Esophagus muscularis mucosa (tissue), 4 donors: ENCODE measurements at regions not wholly inside any gene's neighbourhood (a gene's known extent, or its start where the extent isn't known, plus 50 kb on each side); places are given as distances from the start of the nearest gene placed in this dataset.

Experiments
- DNase-seq: peaks from one replicate; pipeline ENCODE4 v3.0.0-alpha.2; 2017; ENCODE audit errors: extremely low spot score
- H3K27ac ChIP-seq, 4 donors: fragments of 200-600 bp; sonication (generic); replicated peaks in 1 of 4; 1 replicate in 3 of 4; 2 replicates in 1 of 4; pipeline ENCODE4 v1.5.1; 2016 to 2019; ENCODE audit warnings: mild to moderate bottlenecking in 1 of 4
- H3K27me3 ChIP-seq, 4 donors: fragments of 200-600 bp; sonication (generic); one replicate each; pipeline versions ENCODE4 v1.5.1 to v1.6.0; 2016 to 2019
- H3K36me3 ChIP-seq, 4 donors: fragments of 200-600 bp; sonication (generic); one replicate each; pipeline ENCODE4 v1.5.1; 2016 to 2019
- H3K4me1 ChIP-seq, 4 donors: fragments of 200-600 bp; sonication (generic); one replicate each; pipeline ENCODE4 v1.5.1; 2016 to 2019
- H3K4me3 ChIP-seq, 4 donors: fragments of 200-600 bp; sonication (generic); 1 replicate in 2 of 4; 2 replicates in 2 of 4; pipeline ENCODE4 v1.5.1; 2016 to 2019; ENCODE audit warnings: mild to moderate bottlenecking in 4 of 4, moderate library complexity in 1 of 4
- H3K9me3 ChIP-seq, 4 donors: fragments of 200-600 bp; sonication (generic); 1 replicate in 3 of 4; 2 replicates in 1 of 4; pipeline ENCODE4 v1.5.1; 2016 to 2019
- CTCF ChIP-seq, 3 experiments: fragments of 200-600 bp in 2 of 3; fragments of 450-650 bp in 1 of 3; sonication (generic) in 2 of 3; IDR thresholded peaks; one replicate each; pipeline ENCODE4 v1.5.1; 2017 to 2019; ENCODE audit warnings: antibody characterized with exemption in 3 of 3, mild to moderate bottlenecking in 2 of 3, moderate library complexity in 1 of 3
- EP300 ChIP-seq: sonication (generic); formaldehyde crosslinking; IDR thresholded peaks from one replicate; pipeline ENCODE4 v1.6.1; 2017; ENCODE audit warnings: antibody characterized with exemption
- POLR2A ChIP-seq: fragments of 450-650 bp; IDR thresholded peaks from one replicate; pipeline ENCODE4 v1.6.1; 2017; ENCODE audit warnings: antibody characterized with exemption, moderate library complexity, mild to moderate bottlenecking, low read depth
- POLR2AphosphoS5 ChIP-seq, 2 donors: sonication (generic); formaldehyde crosslinking; IDR thresholded peaks; one replicate each; pipeline ENCODE4 v1.6.1; 2017; ENCODE audit warnings: antibody characterized with exemption in 2 of 2
- WGBS: methylation state at CpG from one replicate; pipeline ENCODE4 v1.1.5; 2018; 5-methylcytosine and 5-hydroxymethylcytosine counted together
- intact Hi-C: fragments of 100-400 bp; cut with DNase I; formaldehyde crosslinking; loops from one replicate; pipeline ENCODE4 v1.15.1; 2023

- Histone ChIP-seq H3K4me1 (peaks cover 0 to 10% (median 9%) of the 10 kb centered on the region in 4 donors), H3K9me3 (no peaks in the 10 kb centered on the region), H3K27me3 (no peaks in the 10 kb centered on the region), H3K4me3 (no peak overlapping the region), H3K27ac (no peak overlapping the region), H3K36me3 (no peaks in the 10 kb centered on the region)
- no peak for DNase-seq
- intact Hi-C loops = no loop called here
- WGBS = 93% methylated on average over 6 of the region's 6 CpGs
- TF ChIP-seq CTCF (IDR thresholded peaks at IDR 0.05) (no peak), POLR2AphosphoS5 (IDR thresholded peaks at IDR 0.05) (no peak), POLR2A (no peak), EP300 (no peak)
Observed at GRCh38 chr4:159052315-159052714, 50.6 kb upstream of the RAPGEF2 start.
